NB4 (cell line): ENCODE measurements at regions not wholly inside any gene's neighbourhood (a gene's known extent, or its start where the extent isn't known, plus 50 kb on each side); places are given as distances from the start of the nearest gene placed in this dataset.

Source experiments
- MYC ChIP-seq: IDR thresholded peaks from 2 replicates; pipeline ENCODE4 v1.6.1; 2011; ENCODE audit warnings: low read depth, low read length
- POLR2A ChIP-seq: IDR thresholded peaks from 2 replicates; pipeline ENCODE4 v1.6.1; 2011; ENCODE audit warnings: mild to moderate bottlenecking; ENCODE audit not compliant: insufficient read length; ENCODE audit errors: extremely low read depth
- TF ChIP-seq, protein P1 (sequence below): IDR thresholded peaks from one replicate; pipeline ENCODE4 v1.5.1; 2012; ENCODE audit warnings: low read depth, low read length

DNA sequence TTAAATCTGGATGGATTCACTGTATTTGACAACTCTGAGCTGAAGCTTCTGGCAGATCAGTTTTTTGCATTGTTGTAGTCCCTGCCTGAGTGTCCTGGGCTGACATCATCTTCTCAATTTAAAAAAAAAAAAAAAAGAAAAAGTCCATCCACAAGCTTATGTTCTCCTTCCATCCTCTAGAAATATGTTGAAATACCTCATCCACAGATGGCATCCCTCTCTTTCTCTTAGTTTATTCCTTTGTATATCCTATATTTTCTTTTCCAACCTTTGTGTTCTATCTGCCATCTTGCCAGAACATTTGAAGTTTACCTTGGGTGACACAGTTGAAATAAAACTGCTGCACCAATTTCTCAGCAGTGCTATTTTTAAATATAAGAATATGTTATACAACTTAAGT lies 184.4 kb upstream of the PKN2 start:
- TF ChIP-seq POLR2A (no peak), MYC (no peak)
- TF ChIP-seq, protein P1, sequence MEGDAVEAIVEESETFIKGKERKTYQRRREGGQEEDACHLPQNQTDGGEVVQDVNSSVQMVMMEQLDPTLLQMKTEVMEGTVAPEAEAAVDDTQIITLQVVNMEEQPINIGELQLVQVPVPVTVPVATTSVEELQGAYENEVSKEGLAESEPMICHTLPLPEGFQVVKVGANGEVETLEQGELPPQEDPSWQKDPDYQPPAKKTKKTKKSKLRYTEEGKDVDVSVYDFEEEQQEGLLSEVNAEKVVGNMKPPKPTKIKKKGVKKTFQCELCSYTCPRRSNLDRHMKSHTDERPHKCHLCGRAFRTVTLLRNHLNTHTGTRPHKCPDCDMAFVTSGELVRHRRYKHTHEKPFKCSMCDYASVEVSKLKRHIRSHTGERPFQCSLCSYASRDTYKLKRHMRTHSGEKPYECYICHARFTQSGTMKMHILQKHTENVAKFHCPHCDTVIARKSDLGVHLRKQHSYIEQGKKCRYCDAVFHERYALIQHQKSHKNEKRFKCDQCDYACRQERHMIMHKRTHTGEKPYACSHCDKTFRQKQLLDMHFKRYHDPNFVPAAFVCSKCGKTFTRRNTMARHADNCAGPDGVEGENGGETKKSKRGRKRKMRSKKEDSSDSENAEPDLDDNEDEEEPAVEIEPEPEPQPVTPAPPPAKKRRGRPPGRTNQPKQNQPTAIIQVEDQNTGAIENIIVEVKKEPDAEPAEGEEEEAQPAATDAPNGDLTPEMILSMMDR: no peak
